HEK293 (cell line): ENCODE measurements at regions not wholly inside any gene's neighbourhood (a gene's known extent, or its start where the extent isn't known, plus 50 kb on each side); places are given as distances from the start of the nearest gene placed in this dataset.

Source experiments
- CTCF ChIA-PET: fragments of 350-600 bp; formaldehyde crosslinking; extraction: SDS; loops from one replicate; lab custom pipeline; 2021; ENCODE audit warnings: antibody characterized with exemption; lab: Yijun Ruan, JAX
- POLR2A ChIA-PET: fragments of 300-600 bp; formaldehyde crosslinking; extraction: SDS; loops from one replicate; lab custom pipeline; 2020; ENCODE audit warnings: antibody characterized with exemption, inconsistent platforms; lab: Yijun Ruan, JAX
- H3K27ac ChIP-seq: fragments of 200-500 bp; sonication (Bioruptor generic); 2 replicates; pipeline ENCODE4 v1.5.1; 2014; ENCODE audit warnings: low read depth, low read length, control low read depth, inconsistent platforms; ENCODE audit errors: extremely low read depth
- H3K36me3 ChIP-seq, 2 experiments: fragments of 200-500 bp in 1 of 2; sonication (Bioruptor generic) in 1 of 2; 1 replicate in 1 of 2; 2 replicates in 1 of 2; pipeline ENCODE4 v1.5.1; 2014 to 2017; ENCODE audit warnings: inconsistent platforms in 2 of 2, low read length in 2 of 2; ENCODE audit not compliant: control insufficient read depth in 2 of 2, insufficient read depth in 1 of 2
- H3K4me1 ChIP-seq: fragments of 200-500 bp; sonication (Bioruptor generic); 2 replicates; pipeline ENCODE4 v1.5.1; 2014; ENCODE audit warnings: mild to moderate bottlenecking, low read length, inconsistent platforms; ENCODE audit not compliant: control insufficient read depth, insufficient read depth
- H3K4me3 ChIP-seq: 2 replicates; pipeline ENCODE4 v1.5.1; 2011; ENCODE audit warnings: low read depth, mild to moderate bottlenecking, control low read depth, low read length, moderate library complexity
- H3K9me3 ChIP-seq: fragments of 200-500 bp; sonication (Bioruptor generic); 2 replicates; pipeline ENCODE4 v1.5.1; 2014; ENCODE audit warnings: low read depth, low read length, inconsistent platforms; ENCODE audit not compliant: control insufficient read depth, insufficient read depth
- GFI1B ChIP-seq: fragments of 450-650 bp; formaldehyde crosslinking; IDR thresholded peaks from 2 replicates; pipeline ENCODE4 v1.5.1; 2016; ENCODE audit warnings: missing biosample characterization, missing genetic modification characterization
- KLF9 ChIP-seq: fragments of 450-650 bp; formaldehyde crosslinking; IDR thresholded peaks from 2 replicates; pipeline ENCODE4 v1.5.1; 2016; ENCODE audit warnings: missing biosample characterization, missing genetic modification characterization, low read depth
- RBAK ChIP-seq: fragments of 450-650 bp; formaldehyde crosslinking; IDR thresholded peaks from 2 replicates; pipeline ENCODE4 v1.5.1; 2016; ENCODE audit warnings: missing biosample characterization, missing genetic modification characterization
- TCF7L2 ChIP-seq: IDR thresholded peaks from 2 replicates; pipeline ENCODE4 v1.6.1; 2011; ENCODE audit warnings: low read depth, mild to moderate bottlenecking, inconsistent platforms, low read length, moderate library complexity, borderline replicate concordance
- ZBTB17 ChIP-seq: fragments of 450-650 bp; formaldehyde crosslinking; IDR thresholded peaks from 2 replicates; pipeline ENCODE4 v1.5.1; 2016; ENCODE audit warnings: missing biosample characterization, missing genetic modification characterization
- ZEB2 ChIP-seq: fragments of 450-650 bp; formaldehyde crosslinking; IDR thresholded peaks from 2 replicates; pipeline ENCODE4 v1.5.1; 2016; ENCODE audit warnings: missing biosample characterization, missing genetic modification characterization
- ZFP41 ChIP-seq: fragments of 450-650 bp; formaldehyde crosslinking; IDR thresholded peaks from 2 replicates; pipeline ENCODE4 v1.5.1; 2016; ENCODE audit warnings: missing biosample characterization, missing genetic modification characterization, borderline replicate concordance
- ZNF157 ChIP-seq: fragments of 450-650 bp; formaldehyde crosslinking; IDR thresholded peaks from 2 replicates; pipeline ENCODE4 v1.5.1; 2016; ENCODE audit warnings: missing biosample characterization, missing genetic modification characterization
- ZNF248 ChIP-seq: fragments of 450-650 bp; formaldehyde crosslinking; IDR thresholded peaks from 2 replicates; pipeline ENCODE4 v1.5.1; 2017; ENCODE audit warnings: missing biosample characterization, missing genetic modification characterization
- ZNF311 ChIP-seq: fragments of 450-650 bp; formaldehyde crosslinking; IDR thresholded peaks from 2 replicates; pipeline ENCODE4 v1.5.1; 2017; ENCODE audit warnings: missing biosample characterization, missing genetic modification characterization, borderline replicate concordance
- ZNF529 ChIP-seq: fragments of 450-650 bp; formaldehyde crosslinking; IDR thresholded peaks from 2 replicates; pipeline ENCODE4 v1.5.1; 2017; ENCODE audit warnings: missing genetic modification characterization, missing biosample characterization; ENCODE audit not compliant: insufficient replicate concordance
- ZNF596 ChIP-seq: fragments of 450-650 bp; IDR thresholded peaks from 2 replicates; pipeline ENCODE4 v1.5.0; 2018; ENCODE audit warnings: missing biosample characterization, mild to moderate bottlenecking, missing genetic modification characterization, moderate library complexity
- ZNF670 ChIP-seq: fragments of 450-650 bp; formaldehyde crosslinking; IDR thresholded peaks from 2 replicates; pipeline ENCODE4 v1.5.1; 2016; ENCODE audit warnings: missing biosample characterization, missing genetic modification characterization, low read depth
- ZNF76 ChIP-seq: fragments of 450-650 bp; formaldehyde crosslinking; IDR thresholded peaks from 2 replicates; pipeline ENCODE4; 2016; ENCODE audit warnings: low read depth, missing biosample characterization, missing genetic modification characterization, borderline replicate concordance
- ZNF768 ChIP-seq: fragments of 450-650 bp; formaldehyde crosslinking; IDR thresholded peaks from 2 replicates; pipeline ENCODE4 v1.5.1; 2018; ENCODE audit warnings: missing biosample characterization, mild to moderate bottlenecking, missing genetic modification characterization
- ZNF785 ChIP-seq: fragments of 450-650 bp; formaldehyde crosslinking; IDR thresholded peaks from 2 replicates; pipeline ENCODE4 v1.5.1; 2016; ENCODE audit warnings: missing biosample characterization, missing genetic modification characterization
- ZNF830 ChIP-seq: fragments of 450-650 bp; IDR thresholded peaks from 2 replicates; pipeline ENCODE4 v1.5.0; 2018; ENCODE audit warnings: missing biosample characterization, missing genetic modification characterization, low read depth, mild to moderate bottlenecking, moderate library complexity
- ZXDB ChIP-seq: fragments of 450-650 bp; formaldehyde crosslinking; IDR thresholded peaks from 2 replicates; pipeline ENCODE4 v1.5.1; 2016; ENCODE audit warnings: missing biosample characterization, missing genetic modification characterization
- TF ChIP-seq, protein P1 (sequence below): fragments of 450-650 bp; formaldehyde crosslinking; IDR thresholded peaks from 2 replicates; pipeline ENCODE4 v1.5.0; 2017; ENCODE audit warnings: missing biosample characterization, missing genetic modification characterization, borderline replicate concordance
- TF ChIP-seq, protein P2 (sequence below): fragments of 450-650 bp; formaldehyde crosslinking; IDR thresholded peaks from 2 replicates; pipeline ENCODE4 v1.5.1; 2016; ENCODE audit warnings: missing biosample characterization, missing genetic modification characterization

DNA sequence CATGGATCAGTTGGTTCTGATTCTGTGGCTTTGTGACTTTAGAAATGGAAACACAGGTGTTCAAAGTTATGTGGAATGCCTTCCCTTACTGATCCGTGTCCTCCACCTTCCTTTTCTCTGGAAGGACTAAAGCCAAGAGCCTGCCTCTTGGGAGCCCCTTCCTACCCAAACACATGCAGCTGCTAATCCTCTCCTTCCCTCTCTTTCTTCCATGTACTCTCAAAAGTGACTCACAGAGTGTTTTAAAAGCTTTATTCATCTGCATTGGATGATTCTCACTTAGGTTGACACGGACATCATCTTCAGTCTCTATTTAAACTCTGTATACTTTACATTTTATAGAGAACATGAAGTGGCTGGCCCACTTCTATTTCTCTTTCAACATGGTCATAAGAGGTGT, 856.5 kb upstream of the ARPP21 start (continued):
- TF ChIP-seq, protein P1, sequence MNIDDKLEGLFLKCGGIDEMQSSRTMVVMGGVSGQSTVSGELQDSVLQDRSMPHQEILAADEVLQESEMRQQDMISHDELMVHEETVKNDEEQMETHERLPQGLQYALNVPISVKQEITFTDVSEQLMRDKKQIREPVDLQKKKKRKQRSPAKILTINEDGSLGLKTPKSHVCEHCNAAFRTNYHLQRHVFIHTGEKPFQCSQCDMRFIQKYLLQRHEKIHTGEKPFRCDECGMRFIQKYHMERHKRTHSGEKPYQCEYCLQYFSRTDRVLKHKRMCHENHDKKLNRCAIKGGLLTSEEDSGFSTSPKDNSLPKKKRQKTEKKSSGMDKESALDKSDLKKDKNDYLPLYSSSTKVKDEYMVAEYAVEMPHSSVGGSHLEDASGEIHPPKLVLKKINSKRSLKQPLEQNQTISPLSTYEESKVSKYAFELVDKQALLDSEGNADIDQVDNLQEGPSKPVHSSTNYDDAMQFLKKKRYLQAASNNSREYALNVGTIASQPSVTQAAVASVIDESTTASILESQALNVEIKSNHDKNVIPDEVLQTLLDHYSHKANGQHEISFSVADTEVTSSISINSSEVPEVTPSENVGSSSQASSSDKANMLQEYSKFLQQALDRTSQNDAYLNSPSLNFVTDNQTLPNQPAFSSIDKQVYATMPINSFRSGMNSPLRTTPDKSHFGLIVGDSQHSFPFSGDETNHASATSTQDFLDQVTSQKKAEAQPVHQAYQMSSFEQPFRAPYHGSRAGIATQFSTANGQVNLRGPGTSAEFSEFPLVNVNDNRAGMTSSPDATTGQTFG, result no peak
- TF ChIP-seq ZBTB17 (tag by site-specific recombination) (no peak), ZNF596 (tag by site-specific recombination) (no peak)

DNA sequence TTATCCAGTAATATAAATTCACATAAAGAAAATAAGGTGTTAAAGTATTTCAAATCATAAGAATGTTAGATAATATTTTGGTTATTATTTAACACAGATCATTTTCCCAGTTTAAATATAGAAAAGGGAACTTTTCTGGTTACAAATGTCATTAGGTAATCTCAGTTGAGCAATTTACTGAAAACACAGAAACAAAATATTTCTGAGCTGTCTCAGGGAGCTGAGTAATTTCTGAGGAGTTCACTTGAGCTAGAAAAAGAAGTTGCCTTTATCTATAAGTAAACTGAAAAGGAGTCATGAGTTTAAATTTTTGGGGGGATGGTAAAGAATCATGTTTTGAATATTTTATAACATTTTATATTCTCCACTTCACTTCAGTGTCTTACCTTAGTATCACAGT, 855.4 kb upstream of the ARPP21 start:
- POLR2A ChIA-PET, result no interaction called here
- H3K9me3 ChIP-seq, result no peaks in the 10 kb centered on the region
- H3K27ac ChIP-seq, result no peak overlapping the region
- TF ChIP-seq ZNF830 (tag by site-specific recombination) (no peak), ZNF76 (tag by site-specific recombination) (no peak), ZNF768 (tag by site-specific recombination) (no peak), KLF9 (tag by site-specific recombination) (no peak), ZNF529 (tag by site-specific recombination) (no peak), ZNF157 (tag by site-specific recombination) (no peak)
- TF ChIP-seq, all 188 proteins: peak for 0
- Histone ChIP-seq H3K36me3 (no peaks in the 10 kb centered on the region), H3K4me1 (no peaks in the 10 kb centered on the region), H3K4me3 (no peak overlapping the region)
- CTCF ChIA-PET, result interaction anchor here (0.8 kb wide), 1 partner anchor 19 kb away, joined by 4 read pairs; no protein-coding TSS in a partner anchor

DNA sequence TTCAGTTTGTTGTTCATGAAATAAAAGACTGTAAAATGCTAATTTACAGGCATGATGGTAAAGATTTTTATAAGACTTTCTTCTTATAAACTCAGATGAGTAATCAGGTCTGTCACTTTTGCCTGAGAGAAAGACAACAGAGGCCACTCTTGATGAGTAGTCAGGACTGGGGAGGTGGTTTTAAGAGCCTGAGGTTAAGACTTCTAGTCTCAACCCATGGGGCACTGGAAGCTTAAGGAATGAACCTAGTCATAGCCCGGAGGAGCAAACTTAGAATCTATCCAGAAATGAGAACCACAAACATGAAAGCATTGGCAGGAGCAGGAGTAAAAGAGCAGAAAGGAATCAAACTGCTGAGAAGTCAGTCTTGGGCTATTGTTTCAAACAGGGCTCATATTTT, 846.3 kb upstream of the ARPP21 start:
- POLR2A ChIA-PET, result no interaction called here
- CTCF ChIA-PET, result no interaction called here
- Histone ChIP-seq H3K4me1 (no peaks in the 10 kb centered on the region), H3K27ac (no peak overlapping the region), H3K36me3 (no peaks in the 10 kb centered on the region)
- TF ChIP-seq ZNF311 (tag by site-specific recombination) (no peak), ZEB2 (tag by site-specific recombination) (no peak), ZFP41 (no peak), RBAK (no peak), GFI1B (no peak), ZNF248 (tag by site-specific recombination) (no peak), ZNF670 (tag by site-specific recombination) (no peak), TCF7L2 (no peak), ZXDB (tag by site-specific recombination) (no peak), ZNF785 (tag by site-specific recombination) (no peak)
- TF ChIP-seq, protein P2, sequence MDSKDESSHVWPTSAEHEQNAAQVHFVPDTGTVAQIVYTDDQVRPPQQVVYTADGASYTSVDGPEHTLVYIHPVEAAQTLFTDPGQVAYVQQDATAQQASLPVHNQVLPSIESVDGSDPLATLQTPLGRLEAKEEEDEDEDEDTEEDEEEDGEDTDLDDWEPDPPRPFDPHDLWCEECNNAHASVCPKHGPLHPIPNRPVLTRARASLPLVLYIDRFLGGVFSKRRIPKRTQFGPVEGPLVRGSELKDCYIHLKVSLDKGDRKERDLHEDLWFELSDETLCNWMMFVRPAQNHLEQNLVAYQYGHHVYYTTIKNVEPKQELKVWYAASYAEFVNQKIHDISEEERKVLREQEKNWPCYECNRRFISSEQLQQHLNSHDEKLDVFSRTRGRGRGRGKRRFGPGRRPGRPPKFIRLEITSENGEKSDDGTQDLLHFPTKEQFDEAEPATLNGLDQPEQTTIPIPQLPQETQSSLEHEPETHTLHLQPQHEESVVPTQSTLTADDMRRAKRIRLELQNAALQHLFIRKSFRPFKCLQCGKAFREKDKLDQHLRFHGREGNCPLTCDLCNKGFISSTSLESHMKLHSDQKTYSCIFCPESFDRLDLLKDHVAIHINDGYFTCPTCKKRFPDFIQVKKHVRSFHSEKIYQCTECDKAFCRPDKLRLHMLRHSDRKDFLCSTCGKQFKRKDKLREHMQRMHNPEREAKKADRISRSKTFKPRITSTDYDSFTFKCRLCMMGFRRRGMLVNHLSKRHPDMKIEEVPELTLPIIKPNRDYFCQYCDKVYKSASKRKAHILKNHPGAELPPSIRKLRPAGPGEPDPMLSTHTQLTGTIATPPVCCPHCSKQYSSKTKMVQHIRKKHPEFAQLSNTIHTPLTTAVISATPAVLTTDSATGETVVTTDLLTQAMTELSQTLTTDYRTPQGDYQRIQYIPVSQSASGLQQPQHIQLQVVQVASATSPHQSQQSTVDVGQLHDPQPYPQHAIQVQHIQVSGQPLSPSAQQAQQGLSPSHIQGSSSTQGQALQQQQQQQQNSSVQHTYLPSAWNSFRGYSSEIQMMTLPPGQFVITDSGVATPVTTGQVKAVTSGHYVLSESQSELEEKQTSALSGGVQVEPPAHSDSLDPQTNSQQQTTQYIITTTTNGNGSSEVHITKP (tag by site-specific recombination), result no peak
- TF ChIP-seq, all 188 proteins: peak for 0
- H3K4me3 ChIP-seq, result no peak overlapping the region
- no peaks in the 10 kb centered on the region for H3K9me3 ChIP-seq
